Chondrocyte (in vitro differentiated cells): ENCODE measurements at regions not wholly inside any gene's neighbourhood (a gene's known extent, or its start where the extent isn't known, plus 50 kb on each side); places are given as distances from the start of the nearest gene placed in this dataset.

Source experiments
- DNase-seq: peaks from one replicate; pipeline ENCODE4 v3.0.0; 2021; ENCODE audit warnings: mixed read lengths, low spot score
- H3K27ac Mint-ChIP-seq: one replicate; pipeline ENCODE4 v1.8.0; 2021; ENCODE audit warnings: mild to moderate bottlenecking, moderate library complexity, mixed read lengths; ENCODE audit not compliant: unreplicated experiment
- H3K27me3 Mint-ChIP-seq: 2 replicates; pipeline ENCODE4 v1.8.0; 2021; ENCODE audit warnings: low read depth, mixed read lengths
- H3K36me3 Mint-ChIP-seq: 2 replicates; pipeline ENCODE4 v1.8.0; 2021; ENCODE audit warnings: low read depth, mixed read lengths
- H3K4me1 Mint-ChIP-seq: 2 replicates; pipeline ENCODE4 v1.8.0; 2021; ENCODE audit warnings: low read depth, mild to moderate bottlenecking, mixed read lengths
- H3K4me3 Mint-ChIP-seq: one replicate; pipeline ENCODE4 v1.8.0; 2021; ENCODE audit warnings: mild to moderate bottlenecking, moderate library complexity, mixed read lengths; ENCODE audit not compliant: unreplicated experiment
- H3K9me3 Mint-ChIP-seq: 2 replicates; pipeline ENCODE4 v1.8.0; 2021; ENCODE audit warnings: low read depth, mixed read lengths
- CTCF ChIP-seq: fragments of 200-600 bp; sonication (generic); IDR thresholded peaks from 2 replicates; pipeline ENCODE4 v1.5.0; 2021; ENCODE audit warnings: antibody characterized with exemption, mild to moderate bottlenecking, moderate library complexity

GRCh38 chr4:65023883-65024670 is 614.8 kb upstream of the TECRL start:
- peaks cover 9% of the 10 kb centered on the region for H3K9me3 Mint-ChIP-seq
- no peaks in the 10 kb centered on the region for H3K36me3 Mint-ChIP-seq
- no peak for TF ChIP-seq CTCF
- H3K27me3 Mint-ChIP-seq, result no peaks in the 10 kb centered on the region
- H3K4me3 Mint-ChIP-seq, result no peak overlapping the region
- DNase-seq, result no peak
- no peak overlapping the region for H3K27ac Mint-ChIP-seq
- H3K4me1 Mint-ChIP-seq, result no peaks in the 10 kb centered on the region

- H3K27me3 Mint-ChIP-seq, result no peaks in the 10 kb centered on the region
- TF ChIP-seq CTCF, result no peak
- H3K4me3 Mint-ChIP-seq, result no peak overlapping the region
- no peaks in the 10 kb centered on the region for H3K4me1 Mint-ChIP-seq
- DNase-seq, result no peak
- H3K9me3 Mint-ChIP-seq, result peaks cover 5% of the 10 kb centered on the region
- H3K27ac Mint-ChIP-seq, result no peak overlapping the region
- H3K36me3 Mint-ChIP-seq, result no peaks in the 10 kb centered on the region
Observed at GRCh38 chr4:65023081-65023480, 613.8 kb upstream of the TECRL start.

- no peak for TF ChIP-seq CTCF
- Mint-ChIP-seq H3K4me3 (no peak overlapping the region), H3K4me1 (no peaks in the 10 kb centered on the region), H3K36me3 (no peaks in the 10 kb centered on the region), H3K27ac (no peak overlapping the region), H3K9me3 (no peaks in the 10 kb centered on the region), H3K27me3 (no peaks in the 10 kb centered on the region)
- DNase-seq, result no peak
Observed at GRCh38 chr4:65021737-65022136, 612.5 kb upstream of the TECRL start.

- no peak for DNase-seq
- Mint-ChIP-seq H3K4me3 (no peak overlapping the region), H3K27ac (no peak overlapping the region), H3K9me3 (no peaks in the 10 kb centered on the region), H3K36me3 (no peaks in the 10 kb centered on the region), H3K4me1 (no peaks in the 10 kb centered on the region), H3K27me3 (no peaks in the 10 kb centered on the region)
- no peak for TF ChIP-seq CTCF
Observed at GRCh38 chr4:65021149-65021548, 611.9 kb upstream of the TECRL start.

- Mint-ChIP-seq H3K4me3 (no peak overlapping the region), H3K4me1 (no peaks in the 10 kb centered on the region), H3K27ac (no peak overlapping the region), H3K27me3 (no peaks in the 10 kb centered on the region), H3K36me3 (no peaks in the 10 kb centered on the region), H3K9me3 (no peaks in the 10 kb centered on the region)
- TF ChIP-seq CTCF, result no peak
- no peak for DNase-seq
Observed at GRCh38 chr4:65019775-65020174, 610.5 kb upstream of the TECRL start.
